ENCODE measurements at regions not wholly inside any gene's neighbourhood (a gene's known extent, or its start where the extent isn't known, plus 50 kb on each side); places are given as distances from the start of the nearest gene placed in this dataset.

- TF ChIP-seq CTCF (IDR thresholded peaks at IDR 0.05) (no peak), POLR2A (IDR thresholded peaks at IDR 0.05) (no peak)
These were observed 455.1 kb upstream of the HS6ST1 start for GRCh38 chr2:128773641-128774319.

Measured in thyroid gland (tissue), 4 donors.